ENCODE measurements at regions not wholly inside any gene's neighbourhood (a gene's known extent, or its start where the extent isn't known, plus 50 kb on each side); places are given as distances from the start of the nearest gene placed in this dataset.

GRCh38 chr14:106204063-106204462 lies 677.7 kb downstream of the TMEM121 start:
- TF ChIP-seq CREB1 (CRISPR knock-in tag; IDR thresholded peaks at IDR 0.05; ENCODE audit: low read depth) (no peak), CTCF (conservative IDR thresholded peaks at IDR 0.05; ENCODE audit: low read depth in 2 of 2) (no peak), POLR2AphosphoS5 (IDR thresholded peaks at IDR 0.05; ENCODE audit: low read depth) (no peak), EZH2phosphoT487 (IDR thresholded peaks at IDR 0.05; ENCODE audit: unreplicated experiment) (no peak), REST (IDR thresholded peaks at IDR 0.05; ENCODE audit: unreplicated experiment) (no peak), EZH2 (IDR thresholded peaks at IDR 0.05; ENCODE audit: low read depth, unreplicated experiment) (no peak), JUNB (IDR thresholded peaks at IDR 0.05; ENCODE audit: unreplicated experiment) (no peak), ETS1 (IDR thresholded peaks at IDR 0.05) (no peak), ZNF331 (CRISPR knock-in tag; IDR thresholded peaks at IDR 0.05; ENCODE audit: low read depth) (no peak), ZNF114 (CRISPR knock-in tag; IDR thresholded peaks at IDR 0.05) (no peak), NANOG (IDR thresholded peaks at IDR 0.05; ENCODE audit: borderline replicate concordance) (no peak), STAT1 (IDR thresholded peaks at IDR 0.05; ENCODE audit: unreplicated experiment) (no peak), ZNF462 (CRISPR knock-in tag; IDR thresholded peaks at IDR 0.05) (no peak)
